ENCODE measurements at regions not wholly inside any gene's neighbourhood (a gene's known extent, or its start where the extent isn't known, plus 50 kb on each side); places are given as distances from the start of the nearest gene placed in this dataset.

- H3K27ac ChIP-seq (ENCODE audit: low read depth in 2 of 2, low read length in 1 of 2): no peak overlapping the region
- H3F3A ChIP-seq (replicated peaks; ENCODE audit: insufficient read depth): no peaks in the 10 kb centered on the region
- POLR2A ChIA-PET: no interaction called here
- CTCF ChIA-PET: interaction anchor here (1.2 kb wide), 1 partner anchor 15 kb away, joined by 3 read pairs; no protein-coding TSS in a partner anchor
- H3K4me3 ChIP-seq (ENCODE audit: low read depth in 2 of 2, low read length in 1 of 2): no peak overlapping the region
- DNase-seq: no peak
- no peaks in the 10 kb centered on the region for H4K20me1 ChIP-seq (ENCODE audit: insufficient read depth)
- no peaks in the 10 kb centered on the region for H3K9me2 ChIP-seq
- no peaks in the 10 kb centered on the region for H3K27me3 ChIP-seq (ENCODE audit: insufficient read depth)
- H3K4me2 ChIP-seq: no peak overlapping the region
- 36% methylated on average over 5 of the region's 5 CpGs for WGBS (ENCODE audit: low lambda C conversion rate)
- no peak overlapping the region for H3K9ac ChIP-seq
- H3K36me3 ChIP-seq (replicated peaks in 1 of 2; ENCODE audit: control insufficient read depth in 1 of 2, insufficient read depth in 2 of 2, low read length in 1 of 2): no peaks in the 10 kb centered on the region
- no peaks in the 10 kb centered on the region for H3K9me3 ChIP-seq
- H3K4me1 ChIP-seq (ENCODE audit: control insufficient read depth in 1 of 2, insufficient read depth in 2 of 2, low read depth in 1 of 2, low read length in 1 of 2): no peaks in the 10 kb centered on the region
- H3K79me2 ChIP-seq (ENCODE audit: insufficient read depth): no peaks in the 10 kb centered on the region
- no peak overlapping the region for H2AFZ ChIP-seq (ENCODE audit: low read depth)
- TF ChIP-seq FOSL2 (IDR thresholded peaks at IDR 0.05; ENCODE audit: borderline replicate concordance, low read depth): no peak
- TF ChIP-seq JUND (IDR thresholded peaks at IDR 0.05): no peak
- TF ChIP-seq RFX5 (IDR thresholded peaks at IDR 0.05; ENCODE audit: low read length): no peak
- TF ChIP-seq ELF1 (IDR thresholded peaks at IDR 0.05): no peak
- no peak for TF ChIP-seq CHD2 (IDR thresholded peaks at IDR 0.05; ENCODE audit: low read length, partially characterized antibody)
- no peak for TF ChIP-seq POLR2AphosphoS5 (IDR thresholded peaks at IDR 0.05; ENCODE audit: low read depth, low read length)
- TF ChIP-seq GATA2 (CRISPR knock-in tag; IDR thresholded peaks at IDR 0.05): no peak
- no peak for TF ChIP-seq ZBTB33 (IDR thresholded peaks at IDR 0.05; ENCODE audit: borderline replicate concordance, low read depth)
- TF ChIP-seq GABPA (IDR thresholded peaks at IDR 0.05; ENCODE audit: low read depth): no peak
- TF ChIP-seq PBX3 (IDR thresholded peaks at IDR 0.05): no peak
Measured at GRCh38 chr2:129008055-129008880, 689.6 kb upstream of the HS6ST1 start.

- POLR2A ChIA-PET: no interaction called here
- Histone ChIP-seq H3K79me2 (ENCODE audit: insufficient read depth) (no peaks in the 10 kb centered on the region), H3K4me1 (ENCODE audit: control insufficient read depth in 1 of 2, insufficient read depth in 2 of 2, low read depth in 1 of 2, low read length in 1 of 2) (no peaks in the 10 kb centered on the region), H4K20me1 (ENCODE audit: insufficient read depth) (no peaks in the 10 kb centered on the region), H3K27me3 (ENCODE audit: insufficient read depth) (no peaks in the 10 kb centered on the region), H3K9ac (no peak overlapping the region), H3F3A (replicated peaks; ENCODE audit: insufficient read depth) (no peaks in the 10 kb centered on the region), H3K9me3 (no peaks in the 10 kb centered on the region), H3K4me2 (no peak overlapping the region), H2AFZ (ENCODE audit: low read depth) (no peak overlapping the region), H3K27ac (ENCODE audit: low read depth in 2 of 2, low read length in 1 of 2) (no peak overlapping the region), H3K36me3 (replicated peaks in 1 of 2; ENCODE audit: control insufficient read depth in 1 of 2, insufficient read depth in 2 of 2, low read length in 1 of 2) (no peaks in the 10 kb centered on the region), H3K4me3 (ENCODE audit: low read depth in 2 of 2, low read length in 1 of 2) (no peak overlapping the region), H3K9me2 (no peaks in the 10 kb centered on the region)
- CTCF ChIA-PET: no interaction called here
- 29% methylated on average over 12 of the region's 12 CpGs for WGBS (ENCODE audit: low lambda C conversion rate)
- no peak for DNase-seq
- TF ChIP-seq NFIC (IDR thresholded peaks at IDR 0.05; ENCODE audit: borderline replicate concordance): no peak
- no peak for TF ChIP-seq JUND (IDR thresholded peaks at IDR 0.05)
- TF ChIP-seq ZBTB33 (IDR thresholded peaks at IDR 0.05; ENCODE audit: borderline replicate concordance, low read depth): no peak
- no peak for TF ChIP-seq MAX (IDR thresholded peaks at IDR 0.05; ENCODE audit: low read depth)
- TF ChIP-seq PBX3 (IDR thresholded peaks at IDR 0.05): no peak
- no peak for TF ChIP-seq USF2 (IDR thresholded peaks at IDR 0.05; ENCODE audit: borderline replicate concordance, low read depth, low read length)
- no peak for TF ChIP-seq NRF1 (IDR thresholded peaks at IDR 0.05; ENCODE audit: low read depth, low read length)
- TF ChIP-seq CHD2 (IDR thresholded peaks at IDR 0.05; ENCODE audit: low read length, partially characterized antibody): no peak
- TF ChIP-seq SMC3 (IDR thresholded peaks at IDR 0.05; ENCODE audit: low read depth, low read length): no peak
- no peak for TF ChIP-seq RFX5 (IDR thresholded peaks at IDR 0.05; ENCODE audit: low read length)
- TF ChIP-seq USF1 (IDR thresholded peaks at IDR 0.05; ENCODE audit: borderline replicate concordance, low read depth): no peak
Measured at GRCh38 chr2:129008881-129009554, 690.4 kb upstream of the HS6ST1 start.

All from SK-N-SH (cell line).